ENCODE measurements at regions not wholly inside any gene's neighbourhood (a gene's known extent, or its start where the extent isn't known, plus 50 kb on each side); places are given as distances from the start of the nearest gene placed in this dataset.

DNA sequence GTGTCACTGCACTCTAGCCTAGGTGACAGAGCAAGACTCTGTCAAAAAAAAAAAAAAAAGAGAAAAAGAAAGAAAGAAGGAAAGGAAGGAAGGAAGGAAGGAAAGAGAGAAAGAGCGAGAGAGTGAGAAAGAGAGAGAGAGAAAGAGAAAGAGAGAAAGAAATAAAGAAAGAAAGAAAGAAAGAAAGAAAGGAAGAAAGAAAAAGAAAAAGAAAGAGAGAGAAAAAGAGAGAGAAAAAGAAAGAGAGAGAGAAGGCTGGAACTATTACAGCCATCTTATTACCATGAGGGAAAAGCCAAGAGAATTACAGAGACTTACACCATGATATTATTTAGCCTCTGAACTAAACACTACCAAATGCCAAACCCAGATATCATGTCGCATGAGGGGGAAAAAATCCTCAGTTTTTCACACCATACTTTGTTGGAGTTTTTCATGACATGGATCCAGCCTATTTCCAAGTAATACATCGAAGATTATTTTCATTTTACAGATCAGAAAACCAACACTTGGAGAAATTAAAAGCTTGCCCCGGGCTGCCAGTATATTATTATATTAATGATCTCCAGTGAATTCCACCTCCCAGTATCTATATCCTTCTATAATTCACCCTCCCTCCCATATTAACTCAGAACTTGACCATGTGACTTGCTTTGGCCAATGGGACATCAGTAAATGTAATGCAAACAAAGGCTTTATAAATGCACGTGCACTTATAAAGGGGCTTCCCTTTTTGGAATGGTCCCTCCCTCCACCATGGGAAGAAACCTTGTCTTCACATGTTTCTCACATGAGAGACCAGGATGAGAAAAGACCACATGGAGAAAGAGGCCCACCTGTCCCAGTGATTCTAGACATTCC, 148.6 kb downstream of the MIS18A start:
- TF ChIP-seq, protein P1, sequence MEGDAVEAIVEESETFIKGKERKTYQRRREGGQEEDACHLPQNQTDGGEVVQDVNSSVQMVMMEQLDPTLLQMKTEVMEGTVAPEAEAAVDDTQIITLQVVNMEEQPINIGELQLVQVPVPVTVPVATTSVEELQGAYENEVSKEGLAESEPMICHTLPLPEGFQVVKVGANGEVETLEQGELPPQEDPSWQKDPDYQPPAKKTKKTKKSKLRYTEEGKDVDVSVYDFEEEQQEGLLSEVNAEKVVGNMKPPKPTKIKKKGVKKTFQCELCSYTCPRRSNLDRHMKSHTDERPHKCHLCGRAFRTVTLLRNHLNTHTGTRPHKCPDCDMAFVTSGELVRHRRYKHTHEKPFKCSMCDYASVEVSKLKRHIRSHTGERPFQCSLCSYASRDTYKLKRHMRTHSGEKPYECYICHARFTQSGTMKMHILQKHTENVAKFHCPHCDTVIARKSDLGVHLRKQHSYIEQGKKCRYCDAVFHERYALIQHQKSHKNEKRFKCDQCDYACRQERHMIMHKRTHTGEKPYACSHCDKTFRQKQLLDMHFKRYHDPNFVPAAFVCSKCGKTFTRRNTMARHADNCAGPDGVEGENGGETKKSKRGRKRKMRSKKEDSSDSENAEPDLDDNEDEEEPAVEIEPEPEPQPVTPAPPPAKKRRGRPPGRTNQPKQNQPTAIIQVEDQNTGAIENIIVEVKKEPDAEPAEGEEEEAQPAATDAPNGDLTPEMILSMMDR (IDR thresholded peaks at IDR 0.05 in 4 of 5, conservative IDR thresholded peaks at IDR 0.05 in 1 of 5): no peak
- TF ChIP-seq POLR2A (IDR thresholded peaks at IDR 0.05): no peak

Measured in gastrocnemius medialis (tissue), 4 donors.